ENCODE measurements at regions not wholly inside any gene's neighbourhood (a gene's known extent, or its start where the extent isn't known, plus 50 kb on each side); places are given as distances from the start of the nearest gene placed in this dataset.

DNA sequence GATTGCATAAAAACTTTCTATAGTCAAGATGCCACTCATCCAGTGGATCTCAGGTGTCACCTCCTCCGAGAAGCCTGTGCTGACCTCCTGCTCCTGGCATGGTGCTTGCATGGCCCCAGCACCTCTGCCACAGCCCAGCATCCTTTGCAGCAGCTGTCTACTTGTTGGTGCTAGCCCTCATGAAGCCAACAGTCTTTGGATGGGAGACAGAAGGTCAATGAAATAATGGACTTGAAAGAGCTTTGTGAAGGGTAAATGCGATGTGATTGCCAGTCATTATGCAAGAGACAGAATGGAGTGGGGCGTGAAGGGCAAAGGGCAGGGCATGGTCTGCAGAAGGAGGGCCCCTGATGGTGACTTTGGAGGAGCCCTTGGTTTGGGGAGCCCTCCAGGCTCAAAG, 63.0 kb upstream of the CLMN start:
- no peak for DNase-seq (ENCODE audit: low spot score)

DNA sequence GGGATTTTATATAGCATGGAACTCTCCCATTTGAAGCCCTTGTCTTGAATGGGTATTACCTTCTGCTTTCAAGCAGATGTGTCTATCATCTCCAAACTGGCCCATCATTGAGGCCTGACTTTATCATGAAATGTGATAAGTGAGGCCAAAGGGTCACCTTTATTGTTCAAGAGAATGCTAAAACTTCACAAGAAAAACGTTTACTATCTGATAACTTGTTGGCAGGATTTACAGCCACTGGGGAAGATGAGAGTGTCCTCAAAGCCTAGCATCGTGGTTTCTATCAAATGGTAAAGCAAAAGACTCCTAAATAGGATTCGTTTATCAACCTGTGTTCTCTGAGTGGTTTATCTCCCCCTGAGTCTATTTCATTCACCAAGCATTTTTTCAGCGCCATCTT, 62.0 kb upstream of the CLMN start:
- no peak for DNase-seq (ENCODE audit: low spot score)

DNA sequence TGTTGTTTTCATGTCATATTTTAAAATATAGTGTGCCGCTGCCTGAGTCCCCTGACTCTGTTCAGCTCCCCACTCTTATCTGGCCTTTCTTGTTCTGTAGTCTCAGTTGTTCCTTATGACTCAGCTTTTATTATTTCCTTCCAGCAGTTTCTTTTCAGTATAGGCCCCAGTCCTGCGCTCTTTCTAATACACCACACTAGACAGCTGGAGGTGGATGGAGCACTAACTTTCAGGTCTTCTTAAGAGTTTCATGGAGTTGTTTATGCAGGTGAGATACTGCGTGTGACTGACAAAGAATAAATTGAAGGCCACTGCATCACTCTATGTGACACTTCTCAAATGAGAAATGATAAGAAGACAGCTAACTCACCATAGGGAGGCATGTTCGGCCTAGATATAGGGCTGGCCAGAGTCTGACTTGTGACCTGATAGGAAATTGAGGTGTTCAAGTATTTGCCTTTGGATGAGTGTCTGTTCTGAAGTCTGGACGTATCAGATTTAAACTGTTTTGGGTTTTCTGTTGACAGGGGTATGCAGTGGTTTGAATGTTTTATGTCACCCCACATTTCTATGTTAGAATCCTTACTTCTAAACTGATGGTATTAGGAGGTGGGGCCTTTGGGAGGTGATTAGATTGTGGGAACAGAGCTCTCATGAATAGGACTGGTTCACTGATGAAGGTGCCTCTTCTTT, 60.8 kb upstream of the CLMN start:
- no peak for DNase-seq (ENCODE audit: low spot score)

DNA sequence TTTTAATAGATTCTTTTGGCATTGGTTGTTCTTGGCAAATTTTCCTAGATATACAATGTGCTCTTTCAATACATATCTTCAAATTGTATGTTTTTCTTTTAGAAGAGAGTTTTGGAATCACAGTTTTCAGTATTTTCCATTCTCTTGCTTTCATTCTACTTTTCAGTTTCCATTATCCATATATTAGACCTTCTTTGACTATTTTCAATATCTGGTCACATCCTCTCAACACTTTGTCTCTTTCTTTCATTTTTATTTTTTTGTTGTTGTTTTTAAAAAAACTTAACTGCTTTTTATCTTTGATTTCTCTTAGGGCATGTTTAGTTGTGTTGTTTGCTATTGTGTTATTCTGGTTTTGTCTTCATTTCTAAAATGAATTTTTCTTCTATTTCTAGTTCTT, 59.9 kb upstream of the CLMN start:
- no peak for DNase-seq (ENCODE audit: low spot score)

DNA sequence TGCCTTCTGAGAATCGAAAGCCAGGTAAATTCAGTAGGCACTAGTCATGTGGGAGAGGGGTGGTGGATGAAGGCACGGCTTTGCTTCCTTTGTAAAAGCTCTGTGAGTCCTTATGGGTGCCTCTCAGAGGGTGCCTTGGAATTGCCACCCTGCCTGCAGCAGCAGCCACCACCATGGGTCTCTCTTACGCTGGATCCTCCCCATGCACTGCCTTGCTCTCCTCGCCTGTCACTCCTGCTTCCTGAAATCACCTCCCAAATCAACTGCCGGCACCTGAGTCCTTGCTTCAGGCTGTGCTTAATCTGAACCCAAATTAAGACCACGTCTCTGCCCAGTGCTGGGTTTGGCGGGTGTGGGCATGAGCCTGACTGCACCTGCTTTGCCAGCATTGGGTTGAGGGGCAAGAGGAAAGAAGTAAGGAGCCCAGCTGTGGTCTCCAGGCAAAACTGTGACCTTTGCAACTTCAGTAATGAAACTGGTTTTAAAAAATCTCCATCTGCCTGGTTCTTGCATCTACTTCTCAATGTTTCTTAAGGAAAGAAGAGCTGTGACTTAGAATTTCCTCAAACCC, 55.9 kb upstream of the CLMN start:
- no peak for DNase-seq (ENCODE audit: low spot score)

DNA sequence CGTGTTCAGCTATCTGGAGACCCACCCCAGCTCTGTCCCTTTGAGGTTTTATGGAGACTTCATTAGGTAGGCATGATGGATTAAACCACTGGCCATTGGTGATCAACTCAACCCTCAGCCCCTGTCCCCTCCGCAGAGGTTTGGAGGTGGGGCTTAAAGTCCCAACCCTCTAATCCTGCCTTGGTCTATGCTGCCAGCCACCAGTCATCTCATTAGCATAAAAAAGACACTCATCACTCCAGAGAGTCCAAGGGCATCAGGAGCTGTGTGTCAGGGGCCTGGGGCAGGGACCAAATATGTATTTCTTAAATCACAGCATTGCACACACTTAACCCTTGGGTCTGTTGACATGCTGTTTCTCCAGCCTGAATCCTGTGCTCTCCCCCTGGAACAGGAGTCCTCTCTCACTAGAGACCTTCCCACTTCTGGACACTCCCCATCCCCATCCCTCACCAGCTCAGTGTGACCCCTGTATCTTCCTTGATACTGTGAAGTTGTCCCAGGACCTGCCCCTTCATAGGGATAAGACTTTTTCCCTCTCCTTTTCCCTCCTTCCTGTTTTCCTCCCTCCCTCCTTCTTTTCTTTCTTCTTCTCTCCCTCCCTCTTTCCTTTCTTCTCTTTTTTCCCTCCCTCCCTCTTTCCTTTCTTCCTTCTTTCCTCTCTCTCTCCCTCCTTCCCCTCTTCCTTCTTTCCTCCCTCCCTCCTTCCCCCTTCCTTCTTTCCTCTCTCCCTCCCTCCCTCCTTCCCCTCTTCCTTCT, 54.7 kb upstream of the CLMN start:
- no peak for DNase-seq (ENCODE audit: low spot score)

DNA sequence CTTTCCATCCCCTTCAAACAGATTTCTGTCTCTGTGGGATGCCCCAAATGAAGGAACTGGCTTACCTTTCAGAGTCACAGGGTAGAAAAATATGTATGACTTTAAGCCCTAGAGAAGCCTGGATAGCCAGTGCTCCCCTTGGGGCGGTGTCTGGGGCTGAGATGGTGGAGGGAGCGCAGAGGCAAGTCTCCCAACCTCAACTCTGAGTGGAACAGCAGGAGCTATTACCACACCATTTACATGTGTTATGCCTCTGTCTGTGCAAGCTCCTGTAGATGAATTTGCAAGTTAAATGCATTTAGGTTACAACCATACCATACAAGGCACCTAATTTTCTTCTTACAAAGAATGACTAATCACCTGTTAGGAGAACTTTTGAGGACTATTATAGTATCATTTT, 50.4 kb upstream of the CLMN start:
- no peak for DNase-seq (ENCODE audit: low spot score)

All from kidney capillary endothelial cell (primary cell).